GM21381 (cell line): ENCODE measurements at regions not wholly inside any gene's neighbourhood (a gene's known extent, or its start where the extent isn't known, plus 50 kb on each side); places are given as distances from the start of the nearest gene placed in this dataset.
A peak's percentile ranks its signal among the peaks of the same experiment; 100 is the strongest.
"Not testable (repeated sequence)": the region's sequence is repeated elsewhere in the genome, so short reads cannot be mapped to it uniquely, and the experiment has no call there.

Source experiments
- ATAC-seq: cut with Tn5 transposase; IDR thresholded peaks from one replicate; pipeline ENCODE4 v1.9.1; 2021; ENCODE audit warnings: mild to moderate bottlenecking, moderate library complexity; ENCODE audit not compliant: unreplicated experiment

- ATAC-seq: no peak
Measured at GRCh38 chr10:5576780-5577624, 52.2 kb downstream of the CALML3 start.

GRCh38 chr10:5580038-5580428, 55.3 kb downstream of the CALML3 start:
- ATAC-seq: not testable (repeated sequence)

- peak; percentile 64 for ATAC-seq
Measured at GRCh38 chr10:5581670-5582566, 57.2 kb downstream of the CALML3 start.

- ATAC-seq: no peak
Measured at GRCh38 chr10:5582736-5583135, 58.0 kb downstream of the CALML3 start.

GRCh38 chr10:5583525-5584175, 58.9 kb downstream of the CALML3 start:
- ATAC-seq: no peak

- no peak for ATAC-seq
Measured at GRCh38 chr10:5584895-5585516, 60.2 kb downstream of the CALML3 start.

- ATAC-seq: no peak
Measured at GRCh38 chr10:5585517-5586206, 60.9 kb downstream of the CALML3 start.

- ATAC-seq: no peak
Measured at GRCh38 chr10:5587151-5588079, 62.7 kb downstream of the CALML3 start.

- no peak for ATAC-seq
Measured at GRCh38 chr10:5588080-5588453, 63.3 kb downstream of the CALML3 start.

- no peak for ATAC-seq
Measured at GRCh38 chr10:5588603-5589002, 63.8 kb downstream of the CALML3 start.
